ENCODE measurements at regions not wholly inside any gene's neighbourhood (a gene's known extent, or its start where the extent isn't known, plus 50 kb on each side); places are given as distances from the start of the nearest gene placed in this dataset.

GRCh38 chr13:34037636-34038540 is 219.9 kb downstream of the RFC3 start:
- TF ChIP-seq GATA2 (IDR thresholded peaks at IDR 0.05; ENCODE audit: low read depth, low read length) (no peak), GATA3 (IDR thresholded peaks at IDR 0.05; ENCODE audit: low read depth, low read length) (no peak)

All from SH-SY5Y (cell line).